ENCODE measurements at regions not wholly inside any gene's neighbourhood (a gene's known extent, or its start where the extent isn't known, plus 50 kb on each side); places are given as distances from the start of the nearest gene placed in this dataset.

- H4K8ac ChIP-seq (ENCODE audit: low read depth in 2 of 2, low read length in 2 of 2), result no peak overlapping the region
- no peaks in the 10 kb centered on the region for H3K79me1 ChIP-seq (ENCODE audit: low read depth in 1 of 2, low read length in 2 of 2)
- H3K36me3 ChIP-seq (ENCODE audit: control insufficient read depth, insufficient read depth, low read length), result no peaks in the 10 kb centered on the region
- H2BK15ac ChIP-seq (ENCODE audit: low read depth, low read length), result no peak overlapping the region
- no peak overlapping the region for H3K56ac ChIP-seq (ENCODE audit: extremely low read depth, insufficient read depth, low read length)
- no peak overlapping the region for H2BK120ac ChIP-seq (ENCODE audit: low read depth, low read length)
- in situ Hi-C loops (cut with MboI; ENCODE audit: low sequenced_read_pairs), result no loop called here
- no peak overlapping the region for H3K18ac ChIP-seq (ENCODE audit: low read depth, low read length)
- POLR2A ChIA-PET (ENCODE audit: unreplicated experiment), result no interaction called here
- H3K9me3 ChIP-seq (ENCODE audit: control insufficient read depth, insufficient read depth, low read length), result no peaks in the 10 kb centered on the region
- no peak overlapping the region for H4K91ac ChIP-seq (ENCODE audit: insufficient read depth, low read depth, low read length)
- H2AFZ ChIP-seq (replicated peaks; ENCODE audit: low read length, poor library complexity), result no peak overlapping the region
- no peak overlapping the region for H3K27ac ChIP-seq (ENCODE audit: insufficient read depth, low read length)
- H3K27me3 ChIP-seq (ENCODE audit: control insufficient read depth, insufficient read depth, low read length), result no peaks in the 10 kb centered on the region
- no peak overlapping the region for H2BK20ac ChIP-seq (ENCODE audit: low read depth, low read length)
- CTCF ChIA-PET, result interaction anchor here (0.6 kb wide), 2 partner anchors 638 to 987 kb away, joined by 4 read pairs; no protein-coding TSS in a partner anchor
- H3K4ac ChIP-seq (ENCODE audit: low read depth, low read length), result no peak overlapping the region
- no peaks in the 10 kb centered on the region for H3K4me1 ChIP-seq (ENCODE audit: control insufficient read depth, insufficient read depth, low read length)
- no peak overlapping the region for H3K23ac ChIP-seq (ENCODE audit: low read depth, low read length)
- WGBS, 2 experiments (ENCODE audit: extremely low coverage in 2 of 2, insufficient read length in 1 of 2), result no CpG with 5 or more reads among the region's 1 CpG
- no peaks in the 10 kb centered on the region for H3K9me1 ChIP-seq (ENCODE audit: insufficient read depth, low read length)
- H4K20me1 ChIP-seq (ENCODE audit: insufficient read depth, low read length), result no peaks in the 10 kb centered on the region
- no peak overlapping the region for H2BK5ac ChIP-seq (ENCODE audit: low read depth, low read length, poor library complexity, severe bottlenecking)
- DNase-seq, result no peak
- intact Hi-C loops (cut with micrococcal nuclease), result no loop called here
- H4K5ac ChIP-seq (ENCODE audit: low read depth, low read length), result no peak overlapping the region
- no peak for TF ChIP-seq MAFK (IDR thresholded peaks at IDR 0.05; ENCODE audit: low read depth, low read length)
- no peak for TF ChIP-seq BHLHE40 (IDR thresholded peaks at IDR 0.05; ENCODE audit: low read depth, low read length)
- TF ChIP-seq RCOR1 (IDR thresholded peaks at IDR 0.05; ENCODE audit: insufficient replicate concordance, low read length), result no peak
- TF ChIP-seq MAZ (IDR thresholded peaks at IDR 0.05; ENCODE audit: borderline replicate concordance, low read depth, low read length), result no peak
- TF ChIP-seq CHD1 (IDR thresholded peaks at IDR 0.05; ENCODE audit: low read depth, low read length), result no peak
- TF ChIP-seq USF2 (IDR thresholded peaks at IDR 0.05; ENCODE audit: low read depth, low read length), result no peak
- no peak for TF ChIP-seq RFX5 (IDR thresholded peaks at IDR 0.05; ENCODE audit: low read depth, low read length)
- no peak for TF ChIP-seq FOS (IDR thresholded peaks at IDR 0.05; ENCODE audit: low read depth, low read length)
- TF ChIP-seq MXI1 (IDR thresholded peaks at IDR 0.05; ENCODE audit: borderline replicate concordance, low read depth, low read length), result no peak
- no peak for TF ChIP-seq POLR2A (IDR thresholded peaks at IDR 0.05; ENCODE audit: low read depth, low read length)
- TF ChIP-seq NFE2L2 (IDR thresholded peaks at IDR 0.05; ENCODE audit: low read depth, low read length), result no peak
- TF ChIP-seq ELK1 (IDR thresholded peaks at IDR 0.05; ENCODE audit: borderline replicate concordance, low read depth, low read length), result no peak
- BruUV-seq (replicated peaks), result no TSS peak
- no peak overlapping the region for H3K4me2 ChIP-seq (ENCODE audit: low read depth, low read length)
- no peak overlapping the region for H2AK9ac ChIP-seq (replicated peaks; ENCODE audit: low read depth, low read length, poor library complexity)
- ATAC-seq (ENCODE audit: low read depth), result no peak
- H3K9ac ChIP-seq (ENCODE audit: low read depth, low read length), result no peak overlapping the region
- dilution Hi-C loops (cut with HindIII; ENCODE audit: low sequenced_read_pairs, unreplicated experiment), result no loop called here
- no peak overlapping the region for H3K4me3 ChIP-seq (ENCODE audit: insufficient read depth, low read depth, low read length)
- no peak overlapping the region for H3K14ac ChIP-seq (replicated peaks; ENCODE audit: low read depth, low read length)
- H2AK5ac ChIP-seq (ENCODE audit: low read depth, low read length), result no peak overlapping the region
Measured at GRCh38 chr1:61534847-61535246, 190.1 kb downstream of the TM2D1 start.
